Cardiac fibroblast (primary cell): ENCODE measurements at regions not wholly inside any gene's neighbourhood (a gene's known extent, or its start where the extent isn't known, plus 50 kb on each side); places are given as distances from the start of the nearest gene placed in this dataset.

Experiments used
- DNase-seq, 2 donors: peaks; one replicate each; pipeline versions ENCODE4 v3.0.0 to v3.0.0-alpha.2; 2010; ENCODE audit warnings: low read depth in 2 of 2
- H3K4me3 ChIP-seq, 2 donors: replicated peaks in 1 of 2; 1 replicate in 1 of 2; 2 replicates in 1 of 2; pipeline ENCODE4 v1.5.1; 2011; ENCODE audit warnings: low read depth in 2 of 2, low read length in 2 of 2, mild to moderate bottlenecking in 2 of 2, moderate library complexity in 1 of 2
- CTCF ChIP-seq: IDR thresholded peaks from one replicate; pipeline ENCODE4 v1.5.1; 2011; ENCODE audit warnings: low read depth, mild to moderate bottlenecking, low read length, inconsistent platforms

- no peak for TF ChIP-seq CTCF
- H3K4me3 ChIP-seq = no peak overlapping the region
- DNase-seq = peak in 1 of 2 donors; percentile 15
Measured at GRCh38 chrX:45689971-45690370, 489.3 kb upstream of the DIPK2B start.

DNA sequence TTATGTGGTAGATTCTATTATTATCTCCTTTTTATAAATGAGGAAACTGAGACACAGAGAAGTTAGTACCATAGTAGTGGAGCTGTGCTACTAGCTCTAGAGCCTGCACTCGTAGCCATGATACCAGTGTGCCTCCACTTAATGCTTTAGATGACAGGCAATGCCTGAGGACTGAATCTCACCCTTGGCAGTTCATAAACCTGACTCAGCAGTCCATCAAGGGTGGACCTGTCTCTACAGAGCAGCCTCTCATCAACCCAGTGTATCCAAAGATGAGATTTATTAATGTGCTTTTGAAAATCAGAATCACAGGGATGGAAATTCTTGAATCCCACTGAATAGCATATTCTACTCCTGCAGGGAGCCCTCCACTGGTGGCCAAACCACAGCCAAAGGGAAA, 483.2 kb upstream of the DIPK2B start:
- DNase-seq = no peak
- H3K4me3 ChIP-seq = no peak overlapping the region
- TF ChIP-seq CTCF = no peak

DNA sequence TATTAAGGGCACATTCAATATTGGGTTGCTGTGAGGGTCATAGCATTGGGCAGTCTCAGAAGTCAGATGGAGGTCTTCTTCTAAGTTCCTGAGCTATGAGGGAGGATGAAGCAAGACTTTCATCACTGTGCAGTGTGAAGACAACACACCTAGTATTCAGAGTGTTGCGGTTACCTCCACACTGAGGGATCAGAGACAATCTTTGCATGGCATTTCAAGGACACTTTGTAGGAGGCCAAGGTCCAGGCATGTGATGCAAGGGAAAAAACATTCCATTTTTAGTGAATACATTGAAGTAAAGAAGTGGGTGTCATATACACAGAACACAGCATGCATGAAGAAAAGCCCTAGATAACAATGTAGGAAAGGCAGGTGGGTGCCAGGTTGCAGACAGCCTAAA, 481.2 kb upstream of the DIPK2B start:
- TF ChIP-seq CTCF = no peak
- H3K4me3 ChIP-seq = no peak overlapping the region
- no peak for DNase-seq

GRCh38 chrX:45669715-45670340, 469.2 kb upstream of the DIPK2B start:
- no peak overlapping the region for H3K4me3 ChIP-seq
- no peak for TF ChIP-seq CTCF
- DNase-seq = peak; percentile 3 to 43

DNA sequence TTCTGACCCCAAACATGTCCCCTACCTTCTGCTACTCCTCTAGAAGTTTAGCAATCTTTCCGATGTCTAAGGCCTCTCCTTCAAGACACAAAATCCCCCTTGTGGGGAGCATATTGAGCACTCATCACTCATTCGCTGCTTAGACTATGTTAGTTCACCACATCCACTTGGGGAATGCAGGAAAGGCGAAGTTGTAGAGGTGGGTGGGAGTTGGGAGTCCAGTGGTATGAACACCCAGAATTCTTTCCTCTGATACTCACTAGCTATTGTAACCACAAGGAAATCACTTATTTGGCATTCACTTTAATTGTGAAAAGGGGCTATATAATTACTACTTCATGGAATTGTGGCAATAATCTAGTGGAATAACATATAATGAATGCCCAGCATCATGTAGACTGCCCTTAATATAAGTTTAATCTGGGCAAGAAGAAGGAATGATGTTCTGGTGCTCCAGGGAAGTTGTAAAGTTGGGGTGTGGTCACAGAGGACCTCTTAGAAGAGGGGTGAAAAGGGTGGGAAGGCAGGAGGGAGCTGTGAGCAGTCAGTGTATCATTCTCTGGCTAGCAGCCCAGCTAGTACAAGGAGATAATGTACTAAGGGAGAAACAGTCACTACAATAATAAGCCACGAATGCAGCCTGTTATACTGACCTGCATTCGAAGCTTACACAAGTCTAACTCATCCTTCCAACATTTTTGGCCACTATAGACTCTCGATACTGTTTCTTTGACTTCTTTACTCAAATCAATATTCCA, 468.2 kb upstream of the DIPK2B start:
- no peak for TF ChIP-seq CTCF
- peak; percentile 64 to 94 for DNase-seq
- H3K4me3 ChIP-seq = no peak overlapping the region

- no peak overlapping the region for H3K4me3 ChIP-seq
- TF ChIP-seq CTCF = no peak
- peak; percentile 4 to 32 for DNase-seq
Measured at GRCh38 chrX:45667666-45668065, 467.0 kb upstream of the DIPK2B start.
